ENCODE measurements at regions not wholly inside any gene's neighbourhood (a gene's known extent, or its start where the extent isn't known, plus 50 kb on each side); places are given as distances from the start of the nearest gene placed in this dataset.

- Histone ChIP-seq H3K9ac (ENCODE audit: low read length) (no peak overlapping the region), H3K9me3 (ENCODE audit: insufficient read depth, low read length) (no peaks in the 10 kb centered on the region), H4K20me1 (ENCODE audit: insufficient read depth, low read length) (no peaks in the 10 kb centered on the region), H3K79me2 (ENCODE audit: low read length) (no peaks in the 10 kb centered on the region), H2AFZ (ENCODE audit: low read depth, low read length) (no peak overlapping the region), H3K4me1 (ENCODE audit: low read length) (peaks cover 30% of the 10 kb centered on the region), H3K4me3 (ENCODE audit: low read length) (no peak overlapping the region), H3K4me2 (ENCODE audit: low read length) (no peak overlapping the region), H3K27me3 (ENCODE audit: low read depth, low read length) (peaks cover 21% of the 10 kb centered on the region), H3K36me3 (replicated peaks; ENCODE audit: low read depth, low read length) (no peaks in the 10 kb centered on the region), H3K27ac (ENCODE audit: low read length) (no peak overlapping the region)
- TF ChIP-seq EZH2phosphoT487 (IDR thresholded peaks at IDR 0.05; ENCODE audit: low read depth): no peak
- no peak for TF ChIP-seq CTCF (IDR thresholded peaks at IDR 0.05; ENCODE audit: low read depth, low read length)
Measured at GRCh38 chr22:19603767-19604166, 79.6 kb upstream of the CLDN5 start.

- no peak overlapping the region for H3K4me3 ChIP-seq (ENCODE audit: low read length)
- no peak overlapping the region for H2AFZ ChIP-seq (ENCODE audit: low read depth, low read length)
- H3K27ac ChIP-seq (ENCODE audit: low read length): no peak overlapping the region
- H4K20me1 ChIP-seq (ENCODE audit: insufficient read depth, low read length): no peaks in the 10 kb centered on the region
- no peak overlapping the region for H3K9ac ChIP-seq (ENCODE audit: low read length)
- peaks cover 23% of the 10 kb centered on the region for H3K27me3 ChIP-seq (ENCODE audit: low read depth, low read length)
- TF ChIP-seq EZH2phosphoT487 (IDR thresholded peaks at IDR 0.05; ENCODE audit: low read depth) (no peak), CTCF (IDR thresholded peaks at IDR 0.05; ENCODE audit: low read depth, low read length) (no peak)
- no peak overlapping the region for H3K4me2 ChIP-seq (ENCODE audit: low read length)
- H3K36me3 ChIP-seq (replicated peaks; ENCODE audit: low read depth, low read length): no peaks in the 10 kb centered on the region
- no peaks in the 10 kb centered on the region for H3K9me3 ChIP-seq (ENCODE audit: insufficient read depth, low read length)
- H3K79me2 ChIP-seq (ENCODE audit: low read length): no peaks in the 10 kb centered on the region
- H3K4me1 ChIP-seq (ENCODE audit: low read length): peaks cover 33% of the 10 kb centered on the region
Measured at GRCh38 chr22:19604711-19605268, 80.6 kb upstream of the CLDN5 start.

GRCh38 chr22:19605508-19606331, 81.5 kb upstream of the CLDN5 start:
- no peak overlapping the region for H3K9ac ChIP-seq (ENCODE audit: low read length)
- H3K9me3 ChIP-seq (ENCODE audit: insufficient read depth, low read length): no peaks in the 10 kb centered on the region

More at GRCh38 chr22:19605508-19606331, 81.5 kb upstream of the CLDN5 start:
- H3K27me3 ChIP-seq (ENCODE audit: low read depth, low read length): peaks cover 23% of the 10 kb centered on the region
- no peak for TF ChIP-seq CTCF (IDR thresholded peaks at IDR 0.05; ENCODE audit: low read depth, low read length)
- TF ChIP-seq EZH2phosphoT487 (IDR thresholded peaks at IDR 0.05; ENCODE audit: low read depth): no peak
- peaks cover 42% of the 10 kb centered on the region for H3K4me1 ChIP-seq (ENCODE audit: low read length)
- no peak overlapping the region for H3K4me3 ChIP-seq (ENCODE audit: low read length)
- no peaks in the 10 kb centered on the region for H3K79me2 ChIP-seq (ENCODE audit: low read length)
- H2AFZ ChIP-seq (ENCODE audit: low read depth, low read length): no peak overlapping the region
- H3K36me3 ChIP-seq (replicated peaks; ENCODE audit: low read depth, low read length): no peaks in the 10 kb centered on the region
- H4K20me1 ChIP-seq (ENCODE audit: insufficient read depth, low read length): no peaks in the 10 kb centered on the region
- no peak overlapping the region for H3K27ac ChIP-seq (ENCODE audit: low read length)
- H3K4me2 ChIP-seq (ENCODE audit: low read length): no peak overlapping the region
